ENCODE measurements at regions not wholly inside any gene's neighbourhood (a gene's known extent, or its start where the extent isn't known, plus 50 kb on each side); places are given as distances from the start of the nearest gene placed in this dataset.

DNA sequence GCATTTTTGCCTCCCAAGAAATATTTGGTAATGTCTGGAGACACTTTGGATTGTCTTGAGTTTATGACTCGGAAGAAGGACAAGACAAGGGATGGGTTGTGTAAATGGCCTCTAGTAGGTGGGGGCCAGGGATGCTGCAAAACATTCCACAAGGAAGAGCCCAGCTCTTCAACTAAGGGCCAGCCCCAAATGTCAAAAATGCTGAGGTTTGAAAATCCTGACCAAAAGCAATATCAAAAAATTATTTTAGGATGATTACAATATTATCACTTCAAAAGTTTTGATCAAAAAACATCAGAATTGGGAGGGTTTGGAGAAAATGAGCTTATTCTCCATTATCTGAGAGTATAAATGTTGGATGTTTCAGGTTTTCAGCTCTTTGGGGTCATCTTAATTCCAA, 248.9 kb upstream of the SLC24A2 start:
- DNase-seq = no peak

DNA sequence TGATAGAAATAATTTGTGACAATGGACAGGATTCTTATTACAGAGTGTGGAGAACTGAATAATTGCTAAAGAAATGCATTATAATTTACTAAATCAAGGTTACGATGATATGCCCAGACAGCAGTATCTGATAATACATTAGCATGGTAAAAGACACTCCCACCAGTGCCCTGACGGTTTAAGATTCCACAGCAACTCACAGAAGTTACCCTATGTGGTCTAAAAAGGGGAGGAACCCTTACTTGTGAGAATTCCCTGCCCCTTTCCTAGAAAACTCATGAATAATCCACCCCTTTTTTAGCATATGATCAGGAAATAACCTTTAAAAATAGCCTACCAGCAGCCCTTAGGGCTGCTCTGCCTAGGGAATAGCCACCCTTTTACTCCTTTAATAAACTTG, 244.7 kb upstream of the SLC24A2 start:
- DNase-seq = no peak

DNA sequence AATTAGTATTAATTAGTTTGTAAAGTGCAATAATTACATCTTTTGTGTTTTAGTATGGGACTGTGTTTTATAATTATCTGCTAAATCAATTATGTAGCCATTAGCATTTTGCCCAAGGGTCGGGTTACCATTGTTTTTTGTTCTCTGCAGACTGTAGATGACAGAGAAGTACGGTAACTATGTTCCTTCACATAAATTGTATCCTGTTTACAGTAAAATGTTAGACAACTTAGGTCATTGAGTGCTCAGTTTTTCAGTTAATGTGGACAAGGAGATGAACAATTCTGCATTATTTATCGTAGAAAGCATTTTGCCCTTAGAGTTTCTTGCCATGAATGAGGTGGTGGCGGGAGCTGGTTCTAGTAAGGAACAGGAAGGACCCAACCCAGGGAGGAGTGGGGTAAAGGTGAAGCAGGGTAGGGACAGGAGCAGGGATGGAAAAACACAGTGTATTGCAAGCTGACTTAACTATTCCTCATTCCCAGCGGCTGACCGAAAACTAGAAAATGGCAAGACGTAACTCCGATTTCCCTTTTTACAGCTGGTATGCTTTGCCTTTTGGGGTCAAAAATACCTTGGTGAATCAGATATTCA, 243.7 kb upstream of the SLC24A2 start:
- no peak for DNase-seq

DNA sequence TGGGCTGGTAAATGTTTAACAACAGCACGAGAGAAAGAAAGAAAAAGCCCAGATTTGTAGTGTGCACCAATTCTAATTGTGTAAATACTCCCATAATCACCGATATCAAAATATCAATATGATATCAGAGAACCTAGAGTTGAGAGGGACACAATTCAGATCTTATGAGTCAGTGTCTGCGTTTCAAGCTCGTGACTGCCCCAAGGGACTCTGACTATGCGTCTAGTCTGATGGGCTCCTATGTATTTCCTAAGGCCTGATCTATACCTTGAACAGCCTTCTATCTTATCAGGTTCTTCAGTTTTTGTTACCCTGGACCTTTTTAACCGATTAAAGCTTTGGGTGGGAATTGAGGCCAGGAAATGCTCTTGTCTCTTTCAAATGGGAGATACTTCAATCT, 243.0 kb upstream of the SLC24A2 start:
- DNase-seq = no peak

DNA sequence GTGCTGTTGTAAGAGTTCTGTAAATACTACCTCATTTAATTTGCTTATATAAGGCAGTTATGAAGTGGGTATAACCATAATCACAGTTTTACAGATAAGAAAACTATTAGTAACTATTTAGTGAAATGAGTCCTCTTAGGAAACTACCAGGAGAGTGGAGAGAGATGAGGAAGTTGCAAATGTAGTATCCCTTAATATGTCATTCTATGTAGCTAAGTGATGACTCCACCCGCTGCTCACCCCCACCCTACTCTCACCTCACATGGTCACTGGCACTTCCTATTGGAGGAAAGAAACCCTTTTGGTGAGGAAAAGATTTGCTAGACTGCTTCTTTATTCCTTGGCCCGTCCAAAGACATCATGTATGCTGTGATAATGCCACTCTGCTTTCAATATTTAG, 241.8 kb upstream of the SLC24A2 start:
- DNase-seq = no peak

DNA sequence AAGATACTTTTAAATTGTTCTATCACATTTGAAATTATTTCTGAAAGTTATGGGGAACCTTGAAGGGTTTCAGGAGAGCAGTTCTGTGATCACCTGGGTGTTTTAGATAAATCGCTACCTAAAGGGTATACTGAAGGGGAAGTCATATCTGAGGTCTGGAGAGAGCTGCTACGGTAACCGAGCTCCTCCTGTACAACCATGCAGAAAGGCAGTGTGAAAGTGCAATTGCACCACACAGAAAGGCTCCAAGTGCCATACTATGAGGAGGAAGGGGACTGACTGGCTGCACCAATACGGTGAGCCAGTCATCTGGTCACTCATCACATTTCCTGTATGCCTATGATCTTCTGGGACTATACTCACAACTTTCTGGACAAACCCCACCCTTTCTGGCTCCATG, 241.4 kb upstream of the SLC24A2 start:
- DNase-seq = no peak

DNA sequence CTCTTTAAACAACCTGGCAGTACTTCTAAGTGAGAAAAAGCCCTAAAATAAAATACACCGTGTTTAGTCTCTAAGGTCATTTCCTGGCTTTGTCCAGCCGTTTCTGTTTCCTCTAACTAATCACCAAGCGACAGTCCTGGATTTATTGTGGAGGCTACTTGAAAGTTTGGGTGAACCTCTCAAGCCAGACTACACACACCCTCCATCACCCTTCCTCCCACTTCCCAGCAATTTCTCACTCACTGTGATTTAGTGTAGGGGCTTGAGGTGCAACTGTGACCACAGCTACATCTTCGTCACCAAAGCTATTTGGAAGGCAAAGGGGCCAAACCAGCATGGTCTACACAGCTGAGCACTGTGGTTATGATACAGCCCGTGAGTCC, 240.0 kb upstream of the SLC24A2 start:
- DNase-seq = no peak

DNA sequence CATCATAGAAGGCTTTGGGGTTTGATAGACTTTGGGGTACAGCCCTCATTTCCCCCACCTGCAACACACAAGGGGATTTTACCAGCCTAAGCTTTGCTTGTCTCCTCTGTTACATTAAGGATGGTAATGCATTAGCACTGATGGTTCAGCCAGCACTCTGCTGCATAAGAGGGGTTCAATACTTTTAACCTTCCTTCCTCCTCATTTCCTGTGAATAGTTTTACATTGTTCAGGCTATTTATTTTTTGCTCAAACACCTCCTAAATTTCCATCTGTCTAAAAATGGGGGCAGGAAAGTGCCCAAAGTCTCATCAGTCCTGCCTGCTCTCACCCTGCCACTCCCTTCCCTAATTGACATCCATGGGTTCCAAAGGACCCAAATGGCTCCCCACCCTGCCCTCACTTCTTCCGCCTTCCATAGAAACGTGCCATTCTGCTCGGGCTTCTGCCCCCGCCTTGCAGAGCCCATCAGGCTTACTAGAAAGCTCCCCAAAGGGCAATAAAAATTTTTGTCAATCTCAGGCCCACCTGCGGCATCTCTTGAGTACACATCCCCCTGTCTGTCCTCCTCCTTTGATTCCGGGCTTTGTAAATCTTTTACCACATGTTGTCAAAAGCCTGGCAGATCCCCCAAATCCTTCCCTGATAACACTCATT, 239.5 kb upstream of the SLC24A2 start:
- no peak for DNase-seq

DNA sequence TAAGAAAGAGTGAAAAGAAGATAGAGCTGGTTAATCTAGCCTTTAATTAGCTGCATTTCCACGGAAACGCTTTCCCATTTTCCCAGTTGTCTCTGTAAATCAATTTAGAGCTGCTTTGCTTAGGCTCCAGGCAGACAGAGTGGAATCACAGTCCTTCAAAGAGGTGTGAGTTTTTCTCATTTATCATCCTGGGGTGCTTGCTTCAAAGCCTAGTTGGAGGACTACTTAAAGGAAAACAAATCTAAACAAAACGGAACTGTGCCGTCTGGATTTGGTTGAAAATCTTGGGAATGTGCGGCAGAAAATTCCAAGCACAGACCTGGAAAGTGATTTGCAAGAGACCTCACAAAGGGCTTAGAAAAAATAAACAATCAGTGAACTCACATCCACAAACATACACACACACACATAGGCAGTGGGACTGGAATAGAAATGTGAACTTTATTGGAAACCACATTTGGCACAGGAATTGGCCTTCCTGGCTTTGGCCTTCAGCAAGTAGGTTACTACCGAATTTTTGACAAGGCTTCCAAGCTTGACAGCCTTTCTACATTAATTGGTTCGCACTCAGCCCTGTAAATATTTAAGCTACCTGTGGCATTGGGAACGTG, 235.2 kb upstream of the SLC24A2 start:
- no peak for DNase-seq

DNA sequence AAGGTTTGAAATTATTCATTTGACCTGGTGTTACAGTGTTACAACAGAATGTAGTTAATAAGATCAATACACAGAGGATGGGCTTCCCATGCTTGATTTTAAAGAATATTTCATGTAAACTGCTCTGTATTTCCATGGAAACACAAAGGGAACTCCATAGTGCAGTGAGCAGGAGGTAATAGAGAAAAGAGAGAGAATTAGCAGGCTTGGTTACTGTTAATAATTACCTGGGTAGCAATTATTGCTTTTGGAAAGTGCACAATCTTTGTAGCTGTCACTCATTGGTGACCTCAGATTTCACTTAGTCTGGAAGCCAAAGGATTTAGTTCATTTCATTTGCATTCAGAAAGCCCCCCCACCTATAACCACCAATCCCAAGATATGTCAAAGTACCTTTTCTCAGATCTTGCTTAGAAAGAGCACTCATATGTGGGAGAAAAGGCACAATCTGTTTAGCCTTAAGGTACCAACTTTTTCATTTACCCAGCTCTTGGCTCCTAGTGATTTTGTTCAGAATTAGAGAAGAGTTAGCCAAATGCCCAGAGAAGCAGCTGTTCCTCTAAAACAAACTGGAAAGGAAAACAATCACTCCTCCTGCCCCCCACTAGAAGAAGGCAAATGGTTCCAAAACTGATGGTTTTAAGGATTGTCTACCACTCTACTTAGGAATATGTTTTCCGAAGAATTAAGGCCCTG, 234.5 kb upstream of the SLC24A2 start:
- DNase-seq = no peak

DNA sequence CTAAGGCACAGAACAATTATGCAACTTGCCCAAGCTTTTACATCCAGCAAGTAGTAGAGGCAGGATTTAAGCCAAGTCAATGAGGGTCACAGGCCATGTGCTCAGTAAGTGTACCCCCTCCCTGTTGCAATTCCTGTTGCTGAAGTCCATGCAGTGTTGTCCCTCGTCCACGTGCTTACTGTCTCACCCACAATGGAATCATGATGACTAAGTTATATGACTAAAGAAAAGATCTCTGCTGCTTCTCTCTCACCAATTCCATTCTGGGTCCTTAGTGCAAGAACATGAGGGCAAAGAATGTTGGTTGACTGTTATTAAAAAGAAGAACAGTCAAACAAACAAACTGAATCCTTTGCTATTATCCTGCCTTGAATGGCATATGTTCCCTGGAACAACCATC, 233.6 kb upstream of the SLC24A2 start:
- no peak for DNase-seq

DNA sequence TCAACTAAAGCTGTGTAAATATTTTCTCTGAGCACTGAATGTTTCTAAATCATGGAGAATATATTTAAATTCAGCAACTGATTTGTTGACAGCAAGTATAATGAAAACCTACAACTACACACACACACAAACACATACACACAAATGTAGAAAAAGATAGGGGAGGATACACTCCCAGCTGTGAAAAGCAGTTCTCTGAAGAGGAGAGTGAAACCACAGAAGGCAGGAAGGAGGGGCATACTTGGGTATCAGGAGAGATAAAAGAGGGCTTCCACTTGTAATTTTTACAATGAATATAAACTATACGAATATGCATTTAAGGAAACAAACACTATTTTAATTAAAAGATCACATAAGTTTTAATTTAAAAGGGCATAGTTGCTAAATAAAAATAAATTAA, 227.8 kb upstream of the SLC24A2 start:
- DNase-seq = no peak

DNA sequence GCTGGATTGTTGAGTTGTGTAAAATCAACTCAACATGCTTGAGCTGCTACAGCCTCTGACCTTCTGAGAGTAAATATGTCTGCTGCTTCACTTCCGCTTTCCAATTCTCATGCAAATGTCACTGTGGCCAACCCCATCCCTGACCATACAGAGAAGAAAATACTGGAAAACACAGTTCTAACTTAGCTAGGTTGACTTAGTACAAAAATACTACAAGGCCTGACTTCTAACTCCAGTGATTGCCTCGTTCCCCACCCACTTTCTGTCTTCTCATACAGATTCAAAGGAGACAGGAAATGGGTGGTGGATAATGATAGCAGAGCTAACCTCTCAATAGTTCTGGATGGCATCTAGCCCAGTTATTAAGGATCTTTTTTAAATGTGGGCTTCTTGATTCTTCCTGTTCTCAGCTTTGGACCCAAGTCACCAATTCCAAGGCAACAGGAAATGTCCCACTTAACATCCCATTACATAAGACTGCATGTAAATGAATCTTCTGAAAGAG, 226.6 kb upstream of the SLC24A2 start:
- DNase-seq = no peak

DNA sequence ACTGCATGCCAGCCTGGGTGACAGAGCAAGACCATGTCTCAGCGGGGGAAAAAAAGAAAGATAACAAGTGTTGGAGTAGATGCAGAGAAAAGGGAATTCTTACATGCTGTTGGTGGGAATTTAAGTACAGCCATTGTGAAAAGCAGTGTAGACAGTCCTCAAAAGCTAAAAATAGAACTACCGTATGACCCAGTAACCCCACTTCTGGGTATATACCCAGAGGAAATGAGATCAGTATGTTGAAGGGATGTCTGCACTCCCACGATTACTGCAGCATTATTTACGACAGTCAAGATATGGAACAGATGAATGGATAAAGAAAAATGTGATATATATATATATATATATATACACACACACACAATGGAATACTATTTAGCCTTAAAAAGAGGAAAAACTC, 225.3 kb upstream of the SLC24A2 start:
- no peak for DNase-seq

DNA sequence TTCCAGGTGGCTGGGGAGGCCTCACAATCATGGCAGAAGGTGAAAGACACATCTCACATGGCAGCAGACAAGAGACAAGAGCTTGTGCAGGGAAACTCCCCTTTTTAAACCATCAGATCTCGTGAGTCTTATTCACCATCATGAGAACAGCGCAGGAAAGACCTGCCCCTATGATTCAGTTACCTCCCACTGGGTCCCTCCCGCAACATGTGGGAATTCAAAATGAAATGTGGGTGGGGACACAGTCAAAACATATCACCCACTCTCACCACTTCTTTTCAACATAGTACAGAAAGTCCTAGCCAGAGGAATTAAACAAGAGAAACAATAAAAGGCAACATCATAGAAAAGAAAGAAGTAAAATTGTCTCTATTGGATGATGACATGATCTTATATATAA, 223.4 kb upstream of the SLC24A2 start:
- no peak for DNase-seq

DNA sequence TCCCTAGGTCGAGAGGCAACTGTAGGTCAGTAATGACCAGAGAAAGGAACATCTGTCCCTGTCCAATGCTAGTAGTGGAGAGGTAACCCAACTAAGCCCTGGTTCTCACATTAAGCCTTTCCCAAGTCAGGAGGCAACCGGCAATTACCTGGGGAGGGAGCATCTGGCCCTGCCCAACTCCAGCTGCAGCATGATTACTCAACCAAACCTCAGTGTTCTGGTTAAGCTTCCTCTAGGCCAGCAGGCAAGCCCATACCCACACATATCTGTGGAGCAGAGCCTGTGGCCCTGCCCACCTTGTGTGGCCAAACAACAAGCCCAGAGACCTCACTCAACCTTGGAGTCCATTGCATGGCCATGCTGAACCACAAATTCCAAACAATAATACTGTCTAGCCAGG, 220.8 kb upstream of the SLC24A2 start:
- no peak for DNase-seq

DNA sequence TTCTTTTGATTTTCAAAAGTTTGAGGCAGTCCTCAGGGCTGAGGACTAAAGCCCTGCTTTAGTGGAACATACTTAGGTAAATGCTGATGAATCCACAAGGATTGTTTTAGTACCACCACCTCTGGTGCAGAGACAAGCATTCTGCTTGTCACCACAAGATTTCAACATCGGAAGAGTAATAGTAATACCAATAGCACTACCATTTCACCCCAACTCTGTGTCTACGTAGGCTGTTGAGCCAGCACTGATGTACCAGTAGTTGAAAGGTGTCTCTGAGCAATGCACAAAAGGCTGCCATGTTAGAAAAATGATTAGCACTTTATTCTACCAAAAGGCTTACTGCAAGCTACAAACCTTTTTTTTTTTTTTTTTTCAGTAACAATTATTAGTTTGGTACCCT, 213.2 kb upstream of the SLC24A2 start:
- DNase-seq = no peak

DNA sequence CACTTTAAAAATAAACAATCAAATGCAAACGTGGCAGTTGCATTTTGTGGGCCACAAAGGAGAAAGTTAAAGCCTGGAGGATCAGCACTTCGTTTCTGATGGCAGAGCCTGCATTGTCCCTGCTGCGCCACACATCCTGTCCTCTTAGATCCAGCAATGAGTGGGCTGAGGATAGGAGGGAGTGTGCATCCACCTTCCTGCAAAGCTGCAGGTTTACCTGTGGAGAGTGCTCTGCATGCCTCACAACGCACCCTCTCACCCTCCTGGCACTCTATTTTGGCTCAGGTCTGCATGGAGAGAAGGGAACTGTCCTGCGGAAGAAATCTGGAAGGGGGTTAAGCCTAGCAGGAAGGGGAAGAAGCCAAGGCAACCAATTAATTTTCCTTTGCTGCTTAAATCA, 212.2 kb upstream of the SLC24A2 start:
- DNase-seq = no peak

DNA sequence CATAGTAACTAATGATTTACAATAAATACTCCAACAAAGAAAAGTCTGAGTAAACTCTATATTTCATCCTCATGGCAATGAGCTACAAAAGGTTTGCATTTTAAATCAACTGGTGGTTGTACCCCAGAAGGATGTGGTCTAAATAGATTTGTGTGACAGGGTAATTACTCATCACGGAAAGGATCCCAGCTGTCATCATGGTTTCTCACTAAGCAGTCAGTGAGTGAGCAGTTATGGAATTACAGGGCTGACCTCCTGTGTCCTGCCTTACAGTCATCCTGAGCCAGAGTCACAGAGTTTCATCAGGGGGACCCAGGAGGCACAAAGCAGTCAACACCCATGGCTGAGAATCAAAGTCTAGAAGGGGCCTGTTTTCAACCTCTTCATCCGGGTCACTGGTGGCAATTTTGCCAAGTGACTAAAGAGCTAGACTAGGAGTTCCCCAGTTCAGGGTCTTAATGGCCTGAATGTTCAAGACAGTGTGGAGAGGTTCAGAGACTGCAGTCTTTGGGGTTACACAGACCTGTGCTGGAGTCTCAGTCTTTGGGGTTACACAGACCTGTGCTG, 210.7 kb upstream of the SLC24A2 start:
- DNase-seq = no peak

DNA sequence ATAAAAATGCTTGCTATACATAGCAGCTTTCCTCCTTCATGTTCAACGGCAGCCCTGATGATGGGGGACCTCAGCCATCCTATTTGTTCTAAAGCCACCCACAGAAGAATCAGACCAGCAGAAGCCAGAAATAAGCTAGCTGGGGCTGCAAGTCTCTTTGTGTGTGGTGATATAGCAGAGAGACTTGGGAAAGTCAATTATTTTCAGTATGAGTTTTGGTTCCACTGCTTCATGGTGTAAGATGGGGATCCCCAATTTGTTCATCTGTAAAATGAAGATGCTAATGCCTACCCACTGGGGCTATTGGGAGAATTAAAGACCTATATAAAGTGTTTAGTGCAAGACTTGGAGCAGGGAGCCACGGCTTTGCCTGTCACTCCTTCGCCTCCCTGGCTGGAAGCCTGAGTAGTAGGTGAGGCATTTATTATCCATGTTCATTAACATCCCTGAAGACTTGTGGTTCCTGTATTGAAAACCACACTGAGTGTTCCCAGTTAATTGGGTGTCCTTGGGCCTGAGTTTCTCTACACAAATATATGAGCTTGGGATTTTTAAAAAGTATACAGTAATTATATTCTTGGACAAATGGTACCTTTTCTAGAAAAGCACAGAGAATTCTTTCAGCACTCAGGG, 210.1 kb upstream of the SLC24A2 start:
- no peak for DNase-seq

DNA sequence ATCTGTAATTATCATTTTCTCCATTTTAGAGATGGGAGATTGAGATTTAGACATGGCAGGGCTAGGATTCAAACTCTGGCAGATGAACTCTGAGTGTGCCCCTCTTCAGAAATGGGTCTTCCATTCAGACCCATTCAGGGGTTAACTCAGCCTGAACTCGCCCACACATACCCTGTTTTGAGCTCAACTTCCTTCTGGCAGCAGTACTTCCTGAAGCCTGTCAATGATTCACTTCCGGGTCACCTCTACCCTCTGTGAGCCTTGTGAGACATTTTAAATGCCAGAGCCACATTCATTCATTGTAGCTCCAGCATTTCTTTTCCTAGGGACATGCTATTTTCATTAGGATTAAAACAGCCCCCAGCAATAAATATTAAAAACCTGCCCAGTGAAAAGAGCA, 209.3 kb upstream of the SLC24A2 start:
- peak; percentile 13 to 23 for DNase-seq

DNA sequence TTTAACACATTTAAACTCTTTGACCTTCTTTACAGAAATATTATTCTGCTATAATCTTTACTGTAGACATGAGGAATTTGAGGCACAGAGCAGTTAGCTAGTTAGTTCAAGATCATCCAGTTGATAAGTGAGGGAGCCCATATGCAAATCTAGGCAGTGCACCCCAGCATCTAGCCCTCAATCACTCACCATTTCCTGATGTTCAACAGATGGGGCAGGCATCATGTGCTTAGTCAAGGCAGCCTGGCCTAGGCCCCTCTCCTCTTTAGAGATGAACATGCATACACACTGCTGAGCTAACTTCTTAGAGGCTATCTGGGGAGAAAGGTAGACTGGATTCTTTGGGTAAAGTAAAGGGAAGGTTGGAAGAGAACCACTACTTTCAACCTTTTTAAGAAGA, 206.8 kb upstream of the SLC24A2 start:
- no peak for DNase-seq

DNA sequence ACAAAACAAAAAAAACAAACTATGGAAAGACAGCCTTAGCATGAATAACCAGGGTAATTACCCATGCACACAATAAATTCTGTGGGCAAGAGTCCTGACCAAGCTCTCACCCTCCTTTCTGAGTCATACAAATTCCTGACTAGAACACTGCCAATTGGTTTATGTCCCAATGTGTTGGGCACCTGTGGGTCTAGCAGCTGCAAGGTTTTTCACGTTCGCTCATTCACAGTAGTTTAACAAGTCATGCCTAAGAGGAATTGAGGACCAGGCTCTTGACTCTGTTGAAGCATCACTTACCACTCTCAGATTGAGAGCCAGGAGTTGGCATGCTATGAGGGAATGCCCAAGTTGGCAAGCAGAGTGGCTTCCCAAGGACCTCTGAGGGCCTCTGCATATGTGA, 205.5 kb upstream of the SLC24A2 start:
- DNase-seq = no peak

All from AML-193 (cell line).